Astrocyte (in vitro differentiated cells and primary cell): ENCODE measurements at regions not wholly inside any gene's neighbourhood (a gene's known extent, or its start where the extent isn't known, plus 50 kb on each side); places are given as distances from the start of the nearest gene placed in this dataset.
A peak's percentile ranks its signal among the peaks of the same experiment; 100 is the strongest.

Experiments used
- DNase-seq: peaks from one replicate; pipeline ENCODE4 v3.0.0-alpha.2; 2010; ENCODE audit warnings: low read depth
- FAIRE-seq: peaks from 2 replicates; lab custom pipeline; 2011; peaks lifted over from hg19 to GRCh38; lab: Jason Lieb, UNC
- H2AFZ ChIP-seq: 2 replicates; pipeline ENCODE4 v1.6.0; 2012; ENCODE audit warnings: low read depth, low read length, inconsistent platforms
- H3K27ac ChIP-seq: 2 replicates; pipeline ENCODE4 v1.5.1; 2011; ENCODE audit warnings: low read depth, low read length, inconsistent platforms
- H3K27me3 ChIP-seq: 2 replicates; pipeline ENCODE4 v1.6.0; 2011; ENCODE audit warnings: low read length, inconsistent platforms; ENCODE audit not compliant: insufficient read depth
- H3K36me3 ChIP-seq: 2 replicates; pipeline ENCODE4 v1.5.1; 2011; ENCODE audit warnings: low read length, inconsistent platforms; ENCODE audit not compliant: insufficient read depth
- H3K4me1 ChIP-seq: 2 replicates; pipeline ENCODE4 v1.5.1; 2011; ENCODE audit warnings: low read length, inconsistent platforms; ENCODE audit not compliant: insufficient read depth
- H3K4me2 ChIP-seq: 2 replicates; pipeline ENCODE4 v1.6.0; 2012; ENCODE audit warnings: low read length, inconsistent platforms
- H3K4me3 ChIP-seq: 2 replicates; pipeline ENCODE4 v1.5.1; 2011; ENCODE audit warnings: low read depth, mild to moderate bottlenecking, low read length, inconsistent platforms; ENCODE audit not compliant: insufficient read depth
- H3K79me2 ChIP-seq: 2 replicates; pipeline ENCODE4 v1.6.0; 2012; ENCODE audit warnings: mild to moderate bottlenecking, low read length, inconsistent platforms; ENCODE audit not compliant: insufficient read depth
- H3K9ac ChIP-seq: 2 replicates; pipeline ENCODE4 v1.6.0; 2012; ENCODE audit warnings: mild to moderate bottlenecking, low read length, inconsistent platforms
- H3K9me3 ChIP-seq: 2 replicates; pipeline ENCODE4 v1.5.1; 2012; ENCODE audit warnings: low read depth, mild to moderate bottlenecking, low read length, inconsistent platforms; ENCODE audit not compliant: insufficient read depth
- H4K20me1 ChIP-seq: 2 replicates; pipeline ENCODE4 v1.6.0; 2012; ENCODE audit warnings: low read length, inconsistent platforms; ENCODE audit not compliant: insufficient read depth
- H3K27ac Mint-ChIP-seq: one replicate; pipeline ENCODE4 v1.8.0; 2021; ENCODE audit warnings: mild to moderate bottlenecking, mixed read lengths; ENCODE audit not compliant: unreplicated experiment
- H3K27me3 Mint-ChIP-seq: one replicate; pipeline ENCODE4 v1.8.0; 2021; ENCODE audit warnings: low read depth, mixed read lengths; ENCODE audit not compliant: unreplicated experiment
- H3K36me3 Mint-ChIP-seq: one replicate; pipeline ENCODE4 v1.8.0; 2021; ENCODE audit warnings: low read depth, mixed read lengths; ENCODE audit not compliant: unreplicated experiment
- H3K4me1 Mint-ChIP-seq: one replicate; pipeline ENCODE4 v1.8.0; 2021; ENCODE audit warnings: low read depth, mixed read lengths; ENCODE audit not compliant: unreplicated experiment
- H3K4me3 Mint-ChIP-seq: one replicate; pipeline ENCODE4 v1.8.0; 2021; ENCODE audit warnings: mild to moderate bottlenecking, moderate library complexity, mixed read lengths; ENCODE audit not compliant: unreplicated experiment
- H3K9me3 Mint-ChIP-seq: one replicate; pipeline ENCODE4 v1.8.0; 2021; ENCODE audit warnings: mild to moderate bottlenecking, mixed read lengths; ENCODE audit not compliant: unreplicated experiment
- CTCF ChIP-seq: IDR thresholded peaks from 2 replicates; pipeline ENCODE4 v1.5.1; 2011; ENCODE audit warnings: low read depth, mild to moderate bottlenecking, inconsistent platforms, low read length, moderate library complexity; ENCODE audit not compliant: insufficient read depth
- EZH2 ChIP-seq: IDR thresholded peaks from 2 replicates; pipeline ENCODE4 v1.6.1; 2012; ENCODE audit warnings: mild to moderate bottlenecking, low read length, inconsistent platforms; ENCODE audit not compliant: insufficient read depth

- H3K79me2 ChIP-seq: no peaks in the 10 kb centered on the region
- FAIRE-seq: no peak
- Mint-ChIP-seq H3K27ac (no peak overlapping the region), H3K4me3 (no peak overlapping the region), H3K4me1 (peaks cover 9% of the 10 kb centered on the region), H3K27me3 (peaks cover 6% of the 10 kb centered on the region), H3K36me3 (no peaks in the 10 kb centered on the region), H3K9me3 (no peaks in the 10 kb centered on the region)
- no peaks in the 10 kb centered on the region for H3K9me3 ChIP-seq
- H2AFZ ChIP-seq: no peak overlapping the region
- H3K27ac ChIP-seq: no peak overlapping the region
- H4K20me1 ChIP-seq: no peaks in the 10 kb centered on the region
- H3K4me1 ChIP-seq: peaks cover 3% of the 10 kb centered on the region
- H3K9ac ChIP-seq: no peak overlapping the region
- TF ChIP-seq CTCF: no peak
- TF ChIP-seq EZH2: no peak
- H3K4me3 ChIP-seq: no peak overlapping the region
- no peaks in the 10 kb centered on the region for H3K36me3 ChIP-seq
- H3K27me3 ChIP-seq: no peaks in the 10 kb centered on the region
- H3K4me2 ChIP-seq: no peak overlapping the region
- no peak for DNase-seq
Observed at GRCh38 chr6:4397307-4397706, 261.9 kb upstream of the ECI2 start.

GRCh38 chr6:4396044-4396443, 260.7 kb upstream of the ECI2 start:
- no peak for FAIRE-seq
- Histone ChIP-seq H3K79me2 (no peaks in the 10 kb centered on the region), H3K4me2 (no peak overlapping the region), H3K36me3 (no peaks in the 10 kb centered on the region), H3K27me3 (no peaks in the 10 kb centered on the region), H3K9me3 (no peaks in the 10 kb centered on the region), H3K27ac (no peak overlapping the region), H2AFZ (no peak overlapping the region), H3K4me3 (no peak overlapping the region), H3K4me1 (no peaks in the 10 kb centered on the region), H3K9ac (no peak overlapping the region), H4K20me1 (no peaks in the 10 kb centered on the region)
- no peak overlapping the region for H3K4me3 Mint-ChIP-seq
- H3K9me3 Mint-ChIP-seq: no peaks in the 10 kb centered on the region
- no peak overlapping the region for H3K27ac Mint-ChIP-seq
- DNase-seq: no peak
- peaks cover 4% of the 10 kb centered on the region for H3K27me3 Mint-ChIP-seq
- TF ChIP-seq CTCF (peak; percentile 9), EZH2 (no peak)
- H3K36me3 Mint-ChIP-seq: no peaks in the 10 kb centered on the region
- peaks cover 7% of the 10 kb centered on the region for H3K4me1 Mint-ChIP-seq

- Histone ChIP-seq H3K4me1 (no peaks in the 10 kb centered on the region), H3K4me3 (no peak overlapping the region), H3K27me3 (no peaks in the 10 kb centered on the region), H3K27ac (no peak overlapping the region), H4K20me1 (no peaks in the 10 kb centered on the region), H3K9ac (no peak overlapping the region), H3K9me3 (no peaks in the 10 kb centered on the region), H2AFZ (no peak overlapping the region), H3K79me2 (no peaks in the 10 kb centered on the region), H3K36me3 (no peaks in the 10 kb centered on the region), H3K4me2 (no peak overlapping the region)
- FAIRE-seq (no peak), DNase-seq (no peak)
- Mint-ChIP-seq H3K4me3 (no peak overlapping the region), H3K9me3 (no peaks in the 10 kb centered on the region), H3K4me1 (peaks cover 7% of the 10 kb centered on the region), H3K27me3 (peaks cover 4% of the 10 kb centered on the region), H3K36me3 (no peaks in the 10 kb centered on the region), H3K27ac (no peak overlapping the region)
- TF ChIP-seq EZH2 (no peak), CTCF (no peak)
Observed at GRCh38 chr6:4395386-4395785, 260.0 kb upstream of the ECI2 start.
